ENCODE measurements at regions not wholly inside any gene's neighbourhood (a gene's known extent, or its start where the extent isn't known, plus 50 kb on each side); places are given as distances from the start of the nearest gene placed in this dataset.

DNA sequence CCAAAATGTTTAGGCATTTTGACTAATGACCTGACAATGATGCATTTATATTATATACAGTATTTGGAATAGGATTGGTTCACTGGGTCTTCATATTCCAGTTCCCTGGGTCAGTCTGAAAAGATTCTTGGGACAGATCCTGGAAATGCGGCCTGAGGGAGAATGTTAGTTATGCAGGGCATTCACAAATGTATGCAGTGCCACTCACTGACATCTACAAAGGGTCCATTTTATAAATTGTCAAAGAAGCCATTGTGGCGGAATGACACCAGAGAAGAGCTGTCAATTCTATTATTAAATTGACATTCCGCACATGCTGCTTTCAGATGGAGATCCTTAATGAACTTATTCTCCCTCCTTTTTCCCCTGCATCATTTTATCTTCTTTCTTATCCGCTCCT lies 176.6 kb downstream of the VGLL3 start (continued):
- no peak for TF ChIP-seq NR2F2 (IDR thresholded peaks at IDR 0.05)
- TF ChIP-seq FOXA2 (IDR thresholded peaks at IDR 0.05), result no peak

DNA sequence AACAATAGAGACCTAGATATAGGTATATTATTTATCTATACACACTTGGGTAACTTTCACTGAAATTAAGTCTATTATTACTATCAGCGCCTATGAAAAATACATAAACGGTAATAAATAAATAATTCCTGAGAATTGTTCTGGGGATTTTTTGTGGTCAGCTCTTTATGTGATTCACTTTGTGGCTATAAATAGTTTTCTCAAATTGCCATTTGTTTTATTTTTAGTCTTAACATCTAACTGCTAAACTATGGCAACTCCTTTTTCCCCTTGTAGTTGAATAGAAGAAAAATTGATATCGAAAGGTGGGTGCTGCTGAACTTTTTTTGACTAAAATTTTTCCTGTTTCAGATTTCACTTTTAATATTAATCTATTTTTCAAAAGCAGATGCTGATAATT lies 189.0 kb downstream of the VGLL3 start:
- 90% methylated on average over 3 of the region's 3 CpGs for WGBS
- H3K27ac ChIP-seq (ENCODE audit: low read depth in 1 of 2, low read length in 2 of 2), result no peak overlapping the region

DNA sequence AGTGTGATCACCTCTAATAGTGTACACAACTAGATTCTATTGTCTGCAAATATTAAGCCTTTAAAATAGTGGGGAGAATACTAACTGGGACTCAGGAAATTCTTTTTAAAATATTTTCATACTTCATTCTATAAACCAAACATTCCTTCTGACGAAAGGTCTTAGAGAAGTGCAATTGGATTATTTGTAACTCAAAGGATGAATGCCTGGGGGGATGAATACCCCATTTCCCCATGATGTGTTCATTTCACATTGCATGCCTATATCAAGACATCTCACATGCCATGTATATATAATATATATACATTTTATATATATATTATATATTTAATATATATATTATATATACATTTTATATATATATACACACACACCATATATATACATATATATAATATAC lies 189.9 kb downstream of the VGLL3 start:
- DNase-seq (ENCODE audit: low spot score), result no peak
- Histone ChIP-seq H3K9ac (ENCODE audit: low read depth in 1 of 2, low read length in 2 of 2) (no peak overlapping the region), H3K27ac (ENCODE audit: low read depth in 1 of 2, low read length in 2 of 2) (no peak overlapping the region), H3K4me1 (ENCODE audit: control insufficient read depth in 4 of 4, insufficient read depth in 4 of 4, low read length in 3 of 4) (no peaks in the 10 kb centered on the region), H3K4me3 (ENCODE audit: low read depth in 1 of 3, low read length in 3 of 3) (no peak overlapping the region), H3K36me3 (ENCODE audit: control insufficient read depth in 4 of 4, insufficient read depth in 3 of 4, low read depth in 1 of 4, low read length in 3 of 4) (no peaks in the 10 kb centered on the region), H3K9me3 (ENCODE audit: control insufficient read depth in 4 of 4, low read length in 3 of 4) (no peaks in the 10 kb centered on the region), H3K27me3 (ENCODE audit: control insufficient read depth in 4 of 4, insufficient read depth in 4 of 4, low read length in 3 of 4) (no peaks in the 10 kb centered on the region)
- TF ChIP-seq SP1 (IDR thresholded peaks at IDR 0.05) (no peak), TAF1 (conservative IDR thresholded peaks at IDR 0.05) (no peak), YY1 (IDR thresholded peaks at IDR 0.05) (no peak), RXRA (IDR thresholded peaks at IDR 0.05) (no peak), FOXA1 (IDR thresholded peaks at IDR 0.05) (no peak)
- TF ChIP-seq, protein P1, sequence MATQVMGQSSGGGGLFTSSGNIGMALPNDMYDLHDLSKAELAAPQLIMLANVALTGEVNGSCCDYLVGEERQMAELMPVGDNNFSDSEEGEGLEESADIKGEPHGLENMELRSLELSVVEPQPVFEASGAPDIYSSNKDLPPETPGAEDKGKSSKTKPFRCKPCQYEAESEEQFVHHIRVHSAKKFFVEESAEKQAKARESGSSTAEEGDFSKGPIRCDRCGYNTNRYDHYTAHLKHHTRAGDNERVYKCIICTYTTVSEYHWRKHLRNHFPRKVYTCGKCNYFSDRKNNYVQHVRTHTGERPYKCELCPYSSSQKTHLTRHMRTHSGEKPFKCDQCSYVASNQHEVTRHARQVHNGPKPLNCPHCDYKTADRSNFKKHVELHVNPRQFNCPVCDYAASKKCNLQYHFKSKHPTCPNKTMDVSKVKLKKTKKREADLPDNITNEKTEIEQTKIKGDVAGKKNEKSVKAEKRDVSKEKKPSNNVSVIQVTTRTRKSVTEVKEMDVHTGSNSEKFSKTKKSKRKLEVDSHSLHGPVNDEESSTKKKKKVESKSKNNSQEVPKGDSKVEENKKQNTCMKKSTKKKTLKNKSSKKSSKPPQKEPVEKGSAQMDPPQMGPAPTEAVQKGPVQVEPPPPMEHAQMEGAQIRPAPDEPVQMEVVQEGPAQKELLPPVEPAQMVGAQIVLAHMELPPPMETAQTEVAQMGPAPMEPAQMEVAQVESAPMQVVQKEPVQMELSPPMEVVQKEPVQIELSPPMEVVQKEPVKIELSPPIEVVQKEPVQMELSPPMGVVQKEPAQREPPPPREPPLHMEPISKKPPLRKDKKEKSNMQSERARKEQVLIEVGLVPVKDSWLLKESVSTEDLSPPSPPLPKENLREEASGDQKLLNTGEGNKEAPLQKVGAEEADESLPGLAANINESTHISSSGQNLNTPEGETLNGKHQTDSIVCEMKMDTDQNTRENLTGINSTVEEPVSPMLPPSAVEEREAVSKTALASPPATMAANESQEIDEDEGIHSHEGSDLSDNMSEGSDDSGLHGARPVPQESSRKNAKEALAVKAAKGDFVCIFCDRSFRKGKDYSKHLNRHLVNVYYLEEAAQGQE (IDR thresholded peaks at IDR 0.05), result no peak
- TF ChIP-seq, protein P2, sequence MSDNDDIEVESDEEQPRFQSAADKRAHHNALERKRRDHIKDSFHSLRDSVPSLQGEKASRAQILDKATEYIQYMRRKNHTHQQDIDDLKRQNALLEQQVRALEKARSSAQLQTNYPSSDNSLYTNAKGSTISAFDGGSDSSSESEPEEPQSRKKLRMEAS (IDR thresholded peaks at IDR 0.05), result no peak
- 90% methylated on average over 1 of the region's 1 CpG for WGBS

More for the DNA sequence above, 189.0 kb downstream of the VGLL3 start:
- Histone ChIP-seq H3K4me1 (ENCODE audit: control insufficient read depth in 4 of 4, insufficient read depth in 4 of 4, low read length in 3 of 4) (no peaks in the 10 kb centered on the region), H3K4me3 (ENCODE audit: low read depth in 1 of 3, low read length in 3 of 3) (no peak overlapping the region), H3K36me3 (ENCODE audit: control insufficient read depth in 4 of 4, insufficient read depth in 3 of 4, low read depth in 1 of 4, low read length in 3 of 4) (no peaks in the 10 kb centered on the region), H3K9ac (ENCODE audit: low read depth in 1 of 2, low read length in 2 of 2) (no peak overlapping the region), H3K27me3 (ENCODE audit: control insufficient read depth in 4 of 4, insufficient read depth in 4 of 4, low read length in 3 of 4) (no peaks in the 10 kb centered on the region), H3K9me3 (ENCODE audit: control insufficient read depth in 4 of 4, low read length in 3 of 4) (no peaks in the 10 kb centered on the region)
- TF ChIP-seq HNF4A (conservative IDR thresholded peaks at IDR 0.05) (no peak), GABPA (IDR thresholded peaks at IDR 0.05 in 1 of 2, conservative IDR thresholded peaks at IDR 0.05 in 1 of 2) (no peak), YY1 (IDR thresholded peaks at IDR 0.05) (no peak)
- DNase-seq (ENCODE audit: low spot score), result no peak

DNA sequence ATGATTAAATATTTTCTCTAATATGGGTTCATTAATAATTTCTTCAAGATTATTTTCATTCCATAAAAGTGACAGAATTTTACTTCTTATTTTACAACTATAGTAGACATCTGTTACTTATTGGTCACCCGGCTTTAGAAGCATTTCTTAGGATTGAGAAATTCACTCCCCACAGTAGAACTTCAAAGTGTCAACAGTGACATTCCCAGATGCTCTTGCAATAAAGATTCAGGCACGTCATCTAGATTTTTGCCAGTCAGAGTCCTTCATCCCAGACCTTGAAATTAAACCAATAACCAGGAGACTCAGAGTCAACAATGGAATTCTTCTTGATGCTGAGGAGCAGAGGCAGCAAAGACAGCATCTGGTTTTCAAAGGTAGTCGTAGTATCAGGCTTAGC lies 190.8 kb downstream of the VGLL3 start:
- 54% methylated on average over 3 of the region's 3 CpGs for WGBS
- H3K36me3 ChIP-seq (ENCODE audit: control insufficient read depth in 4 of 4, insufficient read depth in 3 of 4, low read depth in 1 of 4, low read length in 3 of 4), result no peaks in the 10 kb centered on the region
- no peak overlapping the region for H3K9ac ChIP-seq (ENCODE audit: low read depth in 1 of 2, low read length in 2 of 2)
- H3K9me3 ChIP-seq (ENCODE audit: control insufficient read depth in 4 of 4, low read length in 3 of 4), result no peaks in the 10 kb centered on the region
- no peak overlapping the region for H3K4me3 ChIP-seq (ENCODE audit: low read depth in 1 of 3, low read length in 3 of 3)
- DNase-seq (ENCODE audit: low spot score), result no peak
- H3K4me1 ChIP-seq (ENCODE audit: control insufficient read depth in 4 of 4, insufficient read depth in 4 of 4, low read length in 3 of 4), result no peaks in the 10 kb centered on the region
- H3K27ac ChIP-seq (ENCODE audit: low read depth in 1 of 2, low read length in 2 of 2), result no peak overlapping the region
- no peaks in the 10 kb centered on the region for H3K27me3 ChIP-seq (ENCODE audit: control insufficient read depth in 4 of 4, insufficient read depth in 4 of 4, low read length in 3 of 4)
- TF ChIP-seq FOXA1 (IDR thresholded peaks at IDR 0.05) (no peak), HNF4A (conservative IDR thresholded peaks at IDR 0.05) (no peak), NR2F2 (IDR thresholded peaks at IDR 0.05) (no peak), GABPA (IDR thresholded peaks at IDR 0.05 in 1 of 2, conservative IDR thresholded peaks at IDR 0.05 in 1 of 2) (no peak), YY1 (IDR thresholded peaks at IDR 0.05) (no peak), RXRA (IDR thresholded peaks at IDR 0.05) (no peak), JUND (IDR thresholded peaks at IDR 0.05) (no peak)
- TF ChIP-seq, protein P3, sequence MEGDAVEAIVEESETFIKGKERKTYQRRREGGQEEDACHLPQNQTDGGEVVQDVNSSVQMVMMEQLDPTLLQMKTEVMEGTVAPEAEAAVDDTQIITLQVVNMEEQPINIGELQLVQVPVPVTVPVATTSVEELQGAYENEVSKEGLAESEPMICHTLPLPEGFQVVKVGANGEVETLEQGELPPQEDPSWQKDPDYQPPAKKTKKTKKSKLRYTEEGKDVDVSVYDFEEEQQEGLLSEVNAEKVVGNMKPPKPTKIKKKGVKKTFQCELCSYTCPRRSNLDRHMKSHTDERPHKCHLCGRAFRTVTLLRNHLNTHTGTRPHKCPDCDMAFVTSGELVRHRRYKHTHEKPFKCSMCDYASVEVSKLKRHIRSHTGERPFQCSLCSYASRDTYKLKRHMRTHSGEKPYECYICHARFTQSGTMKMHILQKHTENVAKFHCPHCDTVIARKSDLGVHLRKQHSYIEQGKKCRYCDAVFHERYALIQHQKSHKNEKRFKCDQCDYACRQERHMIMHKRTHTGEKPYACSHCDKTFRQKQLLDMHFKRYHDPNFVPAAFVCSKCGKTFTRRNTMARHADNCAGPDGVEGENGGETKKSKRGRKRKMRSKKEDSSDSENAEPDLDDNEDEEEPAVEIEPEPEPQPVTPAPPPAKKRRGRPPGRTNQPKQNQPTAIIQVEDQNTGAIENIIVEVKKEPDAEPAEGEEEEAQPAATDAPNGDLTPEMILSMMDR (IDR thresholded peaks at IDR 0.05; ENCODE audit: low read depth, low read length, missing input control), result no peak
- TF ChIP-seq, protein P4, sequence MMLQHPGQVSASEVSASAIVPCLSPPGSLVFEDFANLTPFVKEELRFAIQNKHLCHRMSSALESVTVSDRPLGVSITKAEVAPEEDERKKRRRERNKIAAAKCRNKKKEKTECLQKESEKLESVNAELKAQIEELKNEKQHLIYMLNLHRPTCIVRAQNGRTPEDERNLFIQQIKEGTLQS (IDR thresholded peaks at IDR 0.05), result no peak
- TF ChIP-seq, protein P5, sequence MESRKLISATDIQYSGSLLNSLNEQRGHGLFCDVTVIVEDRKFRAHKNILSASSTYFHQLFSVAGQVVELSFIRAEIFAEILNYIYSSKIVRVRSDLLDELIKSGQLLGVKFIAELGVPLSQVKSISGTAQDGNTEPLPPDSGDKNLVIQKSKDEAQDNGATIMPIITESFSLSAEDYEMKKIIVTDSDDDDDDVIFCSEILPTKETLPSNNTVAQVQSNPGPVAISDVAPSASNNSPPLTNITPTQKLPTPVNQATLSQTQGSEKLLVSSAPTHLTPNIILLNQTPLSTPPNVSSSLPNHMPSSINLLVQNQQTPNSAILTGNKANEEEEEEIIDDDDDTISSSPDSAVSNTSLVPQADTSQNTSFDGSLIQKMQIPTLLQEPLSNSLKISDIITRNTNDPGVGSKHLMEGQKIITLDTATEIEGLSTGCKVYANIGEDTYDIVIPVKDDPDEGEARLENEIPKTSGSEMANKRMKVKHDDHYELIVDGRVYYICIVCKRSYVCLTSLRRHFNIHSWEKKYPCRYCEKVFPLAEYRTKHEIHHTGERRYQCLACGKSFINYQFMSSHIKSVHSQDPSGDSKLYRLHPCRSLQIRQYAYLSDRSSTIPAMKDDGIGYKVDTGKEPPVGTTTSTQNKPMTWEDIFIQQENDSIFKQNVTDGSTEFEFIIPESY (IDR thresholded peaks at IDR 0.05), result no peak
- TF ChIP-seq, protein P2 (IDR thresholded peaks at IDR 0.05), result no peak
